PC-3 (cell line): ENCODE measurements at regions not wholly inside any gene's neighbourhood (a gene's known extent, or its start where the extent isn't known, plus 50 kb on each side); places are given as distances from the start of the nearest gene placed in this dataset.

Experiments used
- EZH2 ChIP-seq: fragments of 300-600 bp; sonication (generic); IDR thresholded peaks from one replicate; pipeline ENCODE4 v1.6.1; 2017; ENCODE audit warnings: antibody characterized with exemption, mild to moderate bottlenecking, low read length; ENCODE audit not compliant: unreplicated experiment
- EZH2phosphoT487 ChIP-seq: fragments of 300-600 bp; sonication (generic); IDR thresholded peaks from 2 replicates; pipeline ENCODE4 v1.6.1; 2018; ENCODE audit warnings: mild to moderate bottlenecking, antibody characterized with exemption, low read length, borderline replicate concordance
- TF ChIP-seq, protein P1 (sequence below): fragments of 300-600 bp; sonication (generic); conservative IDR thresholded peaks from 2 replicates; pipeline ENCODE4 v1.5.1; 2017; ENCODE audit warnings: antibody characterized with exemption, low read depth, mild to moderate bottlenecking, low read length

DNA sequence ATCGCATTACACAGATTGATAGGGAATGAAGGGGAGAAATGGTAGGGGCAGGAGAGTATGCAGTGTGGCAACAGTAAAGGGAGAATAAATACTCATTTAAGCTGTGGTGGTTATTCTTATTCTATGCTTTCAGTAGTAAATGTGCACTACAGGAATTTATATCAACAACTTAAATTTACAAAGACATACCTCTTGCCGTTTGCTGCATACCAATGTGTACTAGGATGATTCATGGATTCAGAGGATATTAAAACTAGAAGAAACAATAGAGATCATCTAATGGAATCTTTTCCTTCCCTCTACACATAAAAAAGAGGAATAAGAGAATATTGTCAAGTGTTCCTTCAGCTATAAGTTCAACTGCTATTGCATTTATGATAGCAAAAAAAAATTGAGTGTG, 103.3 kb upstream of the RASA1 start:
- TF ChIP-seq, protein P1, sequence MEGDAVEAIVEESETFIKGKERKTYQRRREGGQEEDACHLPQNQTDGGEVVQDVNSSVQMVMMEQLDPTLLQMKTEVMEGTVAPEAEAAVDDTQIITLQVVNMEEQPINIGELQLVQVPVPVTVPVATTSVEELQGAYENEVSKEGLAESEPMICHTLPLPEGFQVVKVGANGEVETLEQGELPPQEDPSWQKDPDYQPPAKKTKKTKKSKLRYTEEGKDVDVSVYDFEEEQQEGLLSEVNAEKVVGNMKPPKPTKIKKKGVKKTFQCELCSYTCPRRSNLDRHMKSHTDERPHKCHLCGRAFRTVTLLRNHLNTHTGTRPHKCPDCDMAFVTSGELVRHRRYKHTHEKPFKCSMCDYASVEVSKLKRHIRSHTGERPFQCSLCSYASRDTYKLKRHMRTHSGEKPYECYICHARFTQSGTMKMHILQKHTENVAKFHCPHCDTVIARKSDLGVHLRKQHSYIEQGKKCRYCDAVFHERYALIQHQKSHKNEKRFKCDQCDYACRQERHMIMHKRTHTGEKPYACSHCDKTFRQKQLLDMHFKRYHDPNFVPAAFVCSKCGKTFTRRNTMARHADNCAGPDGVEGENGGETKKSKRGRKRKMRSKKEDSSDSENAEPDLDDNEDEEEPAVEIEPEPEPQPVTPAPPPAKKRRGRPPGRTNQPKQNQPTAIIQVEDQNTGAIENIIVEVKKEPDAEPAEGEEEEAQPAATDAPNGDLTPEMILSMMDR: no peak
- TF ChIP-seq EZH2phosphoT487 (no peak), EZH2 (no peak)
